BJ (cell line): ENCODE measurements at regions not wholly inside any gene's neighbourhood (a gene's known extent, or its start where the extent isn't known, plus 50 kb on each side); places are given as distances from the start of the nearest gene placed in this dataset.

ENCODE experiments used
- CTCF ChIA-PET: fragments of 350-600 bp; formaldehyde crosslinking; extraction: SDS; loops from one replicate; lab custom pipeline; 2021; ENCODE audit warnings: antibody characterized with exemption, inconsistent platforms; lab: Yijun Ruan, JAX
- POLR2A ChIA-PET: fragments of 300-600 bp; sonication (Branson Sonifier 250); formaldehyde crosslinking; extraction: SDS; loops from one replicate; lab custom pipeline; 2021; ENCODE audit warnings: antibody characterized with exemption; lab: Charles Lee
- DNase-seq: peaks from one replicate; pipeline ENCODE4 v3.0.0-alpha.2; 2011; ENCODE audit warnings: low read depth
- H3K27me3 ChIP-seq: 2 replicates; pipeline ENCODE4 v1.6.0; 2011; ENCODE audit warnings: low read length; ENCODE audit not compliant: control insufficient read depth, insufficient read depth
- H3K36me3 ChIP-seq: 2 replicates; pipeline ENCODE4 v1.5.1; 2011; ENCODE audit warnings: low read length; ENCODE audit not compliant: control insufficient read depth, insufficient read depth
- H3K4me3 ChIP-seq: 2 replicates; pipeline ENCODE4 v1.5.1; 2011; ENCODE audit warnings: low read depth, mild to moderate bottlenecking, control low read depth, low read length
- CTCF ChIP-seq: IDR thresholded peaks from 2 replicates; pipeline ENCODE4 v1.5.1; 2011; ENCODE audit warnings: low read depth, mild to moderate bottlenecking, control low read depth, inconsistent platforms, low read length, moderate library complexity; ENCODE audit not compliant: insufficient read depth

GRCh38 chr3:13160619-13161018 lies 87.4 kb upstream of the IQSEC1 start:
- Histone ChIP-seq H3K36me3 (no peaks in the 10 kb centered on the region), H3K27me3 (no peaks in the 10 kb centered on the region), H3K4me3 (no peak overlapping the region)
- ChIA-PET CTCF (no interaction called here), POLR2A (no interaction called here)
- no peak for DNase-seq
- no peak for TF ChIP-seq CTCF

GRCh38 chr3:13159890-13160289 lies 86.7 kb upstream of the IQSEC1 start:
- Histone ChIP-seq H3K4me3 (no peak overlapping the region), H3K36me3 (no peaks in the 10 kb centered on the region), H3K27me3 (no peaks in the 10 kb centered on the region)
- POLR2A ChIA-PET, result no interaction called here
- no peak for TF ChIP-seq CTCF
- CTCF ChIA-PET, result no interaction called here
- no peak for DNase-seq

GRCh38 chr3:13158871-13159270 lies 85.6 kb upstream of the IQSEC1 start:
- no peak for TF ChIP-seq CTCF
- POLR2A ChIA-PET, result no interaction called here
- DNase-seq, result no peak
- no peaks in the 10 kb centered on the region for H3K27me3 ChIP-seq
- CTCF ChIA-PET, result interaction anchor here (0.5 to 0.6 kb wide), 2 partner anchors 513 to 1323 kb away, joined by 3 to 4 read pairs; no protein-coding TSS in a partner anchor
- H3K36me3 ChIP-seq, result no peaks in the 10 kb centered on the region
- no peak overlapping the region for H3K4me3 ChIP-seq

- TF ChIP-seq CTCF, result no peak
- ChIA-PET POLR2A (interaction anchor here (0.6 kb wide), 1 partner anchor 356 kb away, joined by 3 read pairs; no protein-coding TSS in a partner anchor), CTCF (no interaction called here)
- Histone ChIP-seq H3K27me3 (no peaks in the 10 kb centered on the region), H3K36me3 (no peaks in the 10 kb centered on the region), H3K4me3 (no peak overlapping the region)
- no peak for DNase-seq
These were observed 85.2 kb upstream of the IQSEC1 start for GRCh38 chr3:13158408-13158807.

- Histone ChIP-seq H3K4me3 (no peak overlapping the region), H3K36me3 (no peaks in the 10 kb centered on the region), H3K27me3 (no peaks in the 10 kb centered on the region)
- no peak for DNase-seq
- ChIA-PET POLR2A (interaction anchor here (0.6 kb wide), 1 partner anchor 356 kb away, joined by 3 read pairs; no protein-coding TSS in a partner anchor), CTCF (no interaction called here)
- no peak for TF ChIP-seq CTCF
These were observed 84.8 kb upstream of the IQSEC1 start for GRCh38 chr3:13157986-13158385.
